ENCODE measurements at regions not wholly inside any gene's neighbourhood (a gene's known extent, or its start where the extent isn't known, plus 50 kb on each side); places are given as distances from the start of the nearest gene placed in this dataset.
A peak's percentile ranks its signal among the peaks of the same experiment; 100 is the strongest.

DNA sequence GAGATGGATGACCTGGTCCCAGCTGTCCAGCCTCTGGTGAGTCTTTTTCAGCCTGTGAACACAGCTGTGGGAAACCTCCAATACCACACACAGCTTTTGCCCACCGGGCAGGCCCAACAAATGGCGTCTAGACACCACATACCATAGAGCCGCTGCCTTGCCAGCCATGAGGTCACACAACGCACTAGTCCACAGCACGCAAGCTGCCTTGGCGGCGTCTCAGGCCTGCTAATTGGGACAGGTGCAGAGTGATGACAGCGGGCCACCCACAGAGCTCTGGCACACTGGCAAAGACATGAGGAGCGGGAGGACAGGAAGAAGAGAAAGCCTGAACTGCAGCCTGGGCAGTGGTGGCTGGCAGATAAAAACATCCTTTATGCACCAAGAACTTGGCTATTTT lies 125.5 kb downstream of the ADAMTS1 start:
- CTCF ChIA-PET: interaction anchor here (1.4 kb wide), 1 partner anchor 10 kb away, joined by 9 read pairs; no protein-coding TSS in a partner anchor

DNA sequence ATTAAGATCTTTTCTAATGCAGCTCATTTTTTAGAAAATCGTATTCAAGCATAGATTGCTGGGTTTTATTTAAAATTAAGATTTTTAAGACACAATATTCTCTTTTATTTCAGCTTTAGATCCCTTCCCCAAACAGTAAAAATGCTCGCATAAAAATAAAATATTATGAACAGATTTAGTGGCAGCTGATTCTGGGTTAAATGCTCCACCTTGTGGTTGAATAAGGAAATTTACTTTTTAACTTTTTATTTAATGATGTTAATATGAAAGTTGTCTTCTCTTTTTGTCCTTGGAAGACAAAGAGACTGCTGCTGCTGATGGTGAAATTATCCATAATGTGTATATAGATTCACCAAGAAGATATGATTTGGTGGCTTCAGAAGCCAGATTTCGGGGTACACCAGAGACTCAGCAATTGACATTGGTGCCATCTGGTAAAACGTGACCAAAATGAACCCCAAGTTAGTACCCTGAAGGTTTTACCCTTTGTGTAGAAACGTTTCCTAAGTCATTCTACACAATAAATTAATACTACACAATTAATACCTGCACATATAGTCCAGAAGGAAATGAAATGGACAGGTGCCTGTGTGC lies 128.0 kb downstream of the ADAMTS1 start:
- DNase-seq: peak; percentile 31
- ChIA-PET CTCF (interaction anchor here (0.9 to 2.8 kb wide), 10 partner anchors 9 to 1109 kb away, joined by 3 to 18 read pairs (median 7); partner anchors contain the start of gene MRPL39), POLR2A (no interaction called here)
- Histone ChIP-seq H3K27ac (ENCODE audit: low read length in 2 of 2) (no peak overlapping the region), H3K4me2 (replicated peaks; ENCODE audit: low read depth, low read length, poor library complexity, severe bottlenecking) (no peak overlapping the region), H3K4me3 (ENCODE audit: control extremely low read depth in 1 of 5, extremely low read depth in 1 of 5, insufficient read depth in 1 of 5, low read depth in 2 of 5, low read length in 4 of 5) (no peak overlapping the region), H3K4me1 (ENCODE audit: control insufficient read depth in 2 of 2, insufficient read depth in 2 of 2, low read length in 2 of 2) (no peaks in the 10 kb centered on the region), H3K79me2 (ENCODE audit: control insufficient read depth, insufficient read depth, low read length) (no peaks in the 10 kb centered on the region), H3K9me3 (ENCODE audit: control extremely low read depth in 1 of 3, control insufficient read depth in 2 of 3, insufficient read depth in 1 of 3, low read length in 2 of 3) (no peaks in the 10 kb centered on the region), H3K27me3 (replicated peaks in 1 of 4; ENCODE audit: control extremely low read depth in 1 of 4, control insufficient read depth in 3 of 4, insufficient read depth in 4 of 4, low read length in 3 of 4) (no peaks in the 10 kb centered on the region), H2AFZ (ENCODE audit: insufficient read depth, low read depth, low read length, poor library complexity, severe bottlenecking) (no peak overlapping the region), H3K36me3 (replicated peaks in 1 of 2; ENCODE audit: control extremely low read depth in 1 of 2, control insufficient read depth in 1 of 2, extremely low read depth in 1 of 2, insufficient read depth in 2 of 2, low read length in 1 of 2) (no peaks in the 10 kb centered on the region), H4K20me1 (ENCODE audit: control insufficient read depth, insufficient read depth, low read length, poor library complexity, severe bottlenecking) (no peaks in the 10 kb centered on the region), H3K9ac (ENCODE audit: low read length) (no peak overlapping the region)
- no peak for ATAC-seq (ENCODE audit: low read depth)
- H3K4me1 Mint-ChIP-seq: no peaks in the 10 kb centered on the region
- intact Hi-C loops (cut with micrococcal nuclease): loop anchor here (5.0 to 10.0 kb wide), 2 partner anchors 62 to 820 kb away; no protein-coding TSS in a partner anchor
- no peak overlapping the region for H3K27ac Mint-ChIP-seq
- H3K27me3 Mint-ChIP-seq: peaks cover 11% of the 10 kb centered on the region
- 57% methylated on average over 2 of the region's 5 CpGs for WGBS (ENCODE audit: insufficient coverage)
- H3K9me3 Mint-ChIP-seq (ENCODE audit: insufficient read depth): no peaks in the 10 kb centered on the region
- H3K4me3 Mint-ChIP-seq: no peak overlapping the region
- TF ChIP-seq, protein P1, sequence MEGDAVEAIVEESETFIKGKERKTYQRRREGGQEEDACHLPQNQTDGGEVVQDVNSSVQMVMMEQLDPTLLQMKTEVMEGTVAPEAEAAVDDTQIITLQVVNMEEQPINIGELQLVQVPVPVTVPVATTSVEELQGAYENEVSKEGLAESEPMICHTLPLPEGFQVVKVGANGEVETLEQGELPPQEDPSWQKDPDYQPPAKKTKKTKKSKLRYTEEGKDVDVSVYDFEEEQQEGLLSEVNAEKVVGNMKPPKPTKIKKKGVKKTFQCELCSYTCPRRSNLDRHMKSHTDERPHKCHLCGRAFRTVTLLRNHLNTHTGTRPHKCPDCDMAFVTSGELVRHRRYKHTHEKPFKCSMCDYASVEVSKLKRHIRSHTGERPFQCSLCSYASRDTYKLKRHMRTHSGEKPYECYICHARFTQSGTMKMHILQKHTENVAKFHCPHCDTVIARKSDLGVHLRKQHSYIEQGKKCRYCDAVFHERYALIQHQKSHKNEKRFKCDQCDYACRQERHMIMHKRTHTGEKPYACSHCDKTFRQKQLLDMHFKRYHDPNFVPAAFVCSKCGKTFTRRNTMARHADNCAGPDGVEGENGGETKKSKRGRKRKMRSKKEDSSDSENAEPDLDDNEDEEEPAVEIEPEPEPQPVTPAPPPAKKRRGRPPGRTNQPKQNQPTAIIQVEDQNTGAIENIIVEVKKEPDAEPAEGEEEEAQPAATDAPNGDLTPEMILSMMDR (IDR thresholded peaks at IDR 0.05): peak; percentile 74
- no peak for TF ChIP-seq EZH2 (IDR thresholded peaks at IDR 0.05; ENCODE audit: borderline replicate concordance, insufficient read depth, low read depth, low read length, poor library complexity, severe bottlenecking)

More for the DNA sequence above, 125.5 kb downstream of the ADAMTS1 start:
- Histone ChIP-seq H3K9me3 (ENCODE audit: control extremely low read depth in 1 of 3, control insufficient read depth in 2 of 3, insufficient read depth in 1 of 3, low read length in 2 of 3) (no peaks in the 10 kb centered on the region), H3K27ac (ENCODE audit: low read length in 2 of 2) (no peak overlapping the region), H4K20me1 (ENCODE audit: control insufficient read depth, insufficient read depth, low read length, poor library complexity, severe bottlenecking) (no peaks in the 10 kb centered on the region), H3K4me3 (ENCODE audit: control extremely low read depth in 1 of 5, extremely low read depth in 1 of 5, insufficient read depth in 1 of 5, low read depth in 2 of 5, low read length in 4 of 5) (no peak overlapping the region), H2AFZ (ENCODE audit: insufficient read depth, low read depth, low read length, poor library complexity, severe bottlenecking) (no peak overlapping the region), H3K9ac (ENCODE audit: low read length) (no peak overlapping the region), H3K27me3 (replicated peaks in 1 of 4; ENCODE audit: control extremely low read depth in 1 of 4, control insufficient read depth in 3 of 4, insufficient read depth in 4 of 4, low read length in 3 of 4) (no peaks in the 10 kb centered on the region), H3K4me1 (ENCODE audit: control insufficient read depth in 2 of 2, insufficient read depth in 2 of 2, low read length in 2 of 2) (no peaks in the 10 kb centered on the region), H3K79me2 (ENCODE audit: control insufficient read depth, insufficient read depth, low read length) (no peaks in the 10 kb centered on the region), H3K4me2 (replicated peaks; ENCODE audit: low read depth, low read length, poor library complexity, severe bottlenecking) (no peak overlapping the region), H3K36me3 (replicated peaks in 1 of 2; ENCODE audit: control extremely low read depth in 1 of 2, control insufficient read depth in 1 of 2, extremely low read depth in 1 of 2, insufficient read depth in 2 of 2, low read length in 1 of 2) (no peaks in the 10 kb centered on the region)
- POLR2A ChIA-PET: no interaction called here
- intact Hi-C loops (cut with micrococcal nuclease): loop anchor here (5.0 to 10.0 kb wide), 2 partner anchors 65 to 822 kb away; no protein-coding TSS in a partner anchor
- no peak for DNase-seq
- H3K4me3 Mint-ChIP-seq: no peak overlapping the region
- ATAC-seq (ENCODE audit: low read depth): no peak
- 98% methylated on average over 8 of the region's 9 CpGs for whole genome bisulfite sequencing (ENCODE audit: insufficient coverage)
- no peak overlapping the region for H3K27ac Mint-ChIP-seq
- peaks cover 4% of the 10 kb centered on the region for H3K27me3 Mint-ChIP-seq
- H3K9me3 Mint-ChIP-seq (ENCODE audit: insufficient read depth): no peaks in the 10 kb centered on the region
- TF ChIP-seq EZH2 (IDR thresholded peaks at IDR 0.05; ENCODE audit: borderline replicate concordance, insufficient read depth, low read depth, low read length, poor library complexity, severe bottlenecking): no peak
- TF ChIP-seq, protein P1 (IDR thresholded peaks at IDR 0.05): no peak
- H3K4me1 Mint-ChIP-seq: no peaks in the 10 kb centered on the region

All from B cell (primary cell).